ENCODE measurements at regions not wholly inside any gene's neighbourhood (a gene's known extent, or its start where the extent isn't known, plus 50 kb on each side); places are given as distances from the start of the nearest gene placed in this dataset.

GRCh38 chr5:32936329-32936728 is 225.2 kb downstream of the NPR3 start:
- Histone ChIP-seq H3K4me2 (ENCODE audit: low read length) (no peak overlapping the region), H2AFZ (ENCODE audit: low read depth, low read length) (no peak overlapping the region), H3K27ac (ENCODE audit: low read length) (no peak overlapping the region), H3K4me1 (ENCODE audit: low read length) (no peaks in the 10 kb centered on the region), H3K79me2 (ENCODE audit: low read length) (no peaks in the 10 kb centered on the region), H3K4me3 (ENCODE audit: low read length) (no peak overlapping the region), H3K27me3 (ENCODE audit: low read depth, low read length) (no peaks in the 10 kb centered on the region), H3K36me3 (replicated peaks; ENCODE audit: low read depth, low read length) (no peaks in the 10 kb centered on the region), H4K20me1 (ENCODE audit: insufficient read depth, low read length) (no peaks in the 10 kb centered on the region), H3K9me3 (ENCODE audit: insufficient read depth, low read length) (no peaks in the 10 kb centered on the region), H3K9ac (ENCODE audit: low read length) (no peak overlapping the region)
- TF ChIP-seq CTCF (IDR thresholded peaks at IDR 0.05; ENCODE audit: low read depth, low read length) (no peak), EZH2phosphoT487 (IDR thresholded peaks at IDR 0.05; ENCODE audit: low read depth) (no peak)

GRCh38 chr5:32942225-32942989 is 231.3 kb downstream of the NPR3 start:
- Histone ChIP-seq H3K4me1 (ENCODE audit: low read length) (no peaks in the 10 kb centered on the region), H3K4me3 (ENCODE audit: low read length) (no peak overlapping the region), H3K36me3 (replicated peaks; ENCODE audit: low read depth, low read length) (no peaks in the 10 kb centered on the region), H4K20me1 (ENCODE audit: insufficient read depth, low read length) (no peaks in the 10 kb centered on the region), H3K27me3 (ENCODE audit: low read depth, low read length) (no peaks in the 10 kb centered on the region), H3K9ac (ENCODE audit: low read length) (no peak overlapping the region), H3K79me2 (ENCODE audit: low read length) (no peaks in the 10 kb centered on the region), H3K9me3 (ENCODE audit: insufficient read depth, low read length) (no peaks in the 10 kb centered on the region), H3K27ac (ENCODE audit: low read length) (no peak overlapping the region), H3K4me2 (ENCODE audit: low read length) (no peak overlapping the region), H2AFZ (ENCODE audit: low read depth, low read length) (no peak overlapping the region)
- no peak for TF ChIP-seq EZH2phosphoT487 (IDR thresholded peaks at IDR 0.05; ENCODE audit: low read depth)
- peak; percentile 42 for TF ChIP-seq CTCF (IDR thresholded peaks at IDR 0.05; ENCODE audit: low read depth, low read length)

GRCh38 chr5:32949286-32949970 is 238.3 kb downstream of the NPR3 start:
- H3K9ac ChIP-seq (ENCODE audit: low read length) = no peak overlapping the region
- no peak overlapping the region for H3K4me3 ChIP-seq (ENCODE audit: low read length)
- no peak overlapping the region for H3K4me2 ChIP-seq (ENCODE audit: low read length)
- no peak overlapping the region for H2AFZ ChIP-seq (ENCODE audit: low read depth, low read length)
- H3K4me1 ChIP-seq (ENCODE audit: low read length) = no peaks in the 10 kb centered on the region
- H3K27ac ChIP-seq (ENCODE audit: low read length) = no peak overlapping the region
- no peaks in the 10 kb centered on the region for H3K27me3 ChIP-seq (ENCODE audit: low read depth, low read length)
- TF ChIP-seq EZH2phosphoT487 (IDR thresholded peaks at IDR 0.05; ENCODE audit: low read depth) (no peak), CTCF (IDR thresholded peaks at IDR 0.05; ENCODE audit: low read depth, low read length) (no peak)
- no peaks in the 10 kb centered on the region for H3K79me2 ChIP-seq (ENCODE audit: low read length)
- no peaks in the 10 kb centered on the region for H3K9me3 ChIP-seq (ENCODE audit: insufficient read depth, low read length)
- H4K20me1 ChIP-seq (ENCODE audit: insufficient read depth, low read length) = no peaks in the 10 kb centered on the region
- H3K36me3 ChIP-seq (replicated peaks; ENCODE audit: low read depth, low read length) = no peaks in the 10 kb centered on the region

- no peak overlapping the region for H3K4me3 ChIP-seq (ENCODE audit: low read length)
- no peaks in the 10 kb centered on the region for H3K36me3 ChIP-seq (replicated peaks; ENCODE audit: low read depth, low read length)
- no peaks in the 10 kb centered on the region for H3K9me3 ChIP-seq (ENCODE audit: insufficient read depth, low read length)
- H3K4me1 ChIP-seq (ENCODE audit: low read length) = no peaks in the 10 kb centered on the region
- no peak overlapping the region for H3K27ac ChIP-seq (ENCODE audit: low read length)
- no peak overlapping the region for H3K9ac ChIP-seq (ENCODE audit: low read length)
- no peaks in the 10 kb centered on the region for H3K79me2 ChIP-seq (ENCODE audit: low read length)
- H4K20me1 ChIP-seq (ENCODE audit: insufficient read depth, low read length) = no peaks in the 10 kb centered on the region
- TF ChIP-seq EZH2phosphoT487 (IDR thresholded peaks at IDR 0.05; ENCODE audit: low read depth) (no peak), CTCF (IDR thresholded peaks at IDR 0.05; ENCODE audit: low read depth, low read length) (no peak)
- no peaks in the 10 kb centered on the region for H3K27me3 ChIP-seq (ENCODE audit: low read depth, low read length)
- H3K4me2 ChIP-seq (ENCODE audit: low read length) = no peak overlapping the region
- no peak overlapping the region for H2AFZ ChIP-seq (ENCODE audit: low read depth, low read length)
Observed at GRCh38 chr5:32951003-32951402, 239.9 kb downstream of the NPR3 start.
